Right lobe of liver (tissue), 6 donors: ENCODE measurements at regions not wholly inside any gene's neighbourhood (a gene's known extent, or its start where the extent isn't known, plus 50 kb on each side); places are given as distances from the start of the nearest gene placed in this dataset.

ENCODE experiments used
- ATAC-seq, 4 donors: fragments of 200-7000 bp; cut with Tn5 transposase; one replicate each; pipeline ENCODE4 v1.9.1; 2020; ENCODE audit warnings: mild to moderate bottlenecking in 4 of 4, moderate library complexity in 4 of 4
- DNase-seq, 3 donors: peaks; one replicate each; pipeline ENCODE4 v3.0.0-alpha.2; 2020
- H3K27ac ChIP-seq, 3 donors: fragments of 200-600 bp; one replicate each; pipeline ENCODE4 v1.8.0; 2022
- H3K27me3 ChIP-seq, 2 donors: fragments of 200-600 bp; one replicate each; pipeline ENCODE4 v1.8.0; 2022
- H3K36me3 ChIP-seq, 4 donors: fragments of 200-600 bp; sonication (generic) in 1 of 4; one replicate each; pipeline versions ENCODE4 v1.5.1 to v1.8.0; 2017 to 2022; ENCODE audit warnings: control low read depth in 1 of 4
- H3K4me1 ChIP-seq, 4 donors: fragments of 200-600 bp; sonication (generic) in 1 of 4; one replicate each; pipeline versions ENCODE4 v1.5.1 to v1.8.0; 2017 to 2022; ENCODE audit warnings: control low read depth in 1 of 4
- H3K4me3 ChIP-seq, 3 donors: fragments of 200-600 bp; one replicate each; pipeline ENCODE4 v1.8.0; 2022
- H3K9me3 ChIP-seq, 4 donors: fragments of 200-600 bp; sonication (generic) in 1 of 4; one replicate each; pipeline versions ENCODE4 v1.5.1 to v1.8.0; 2017 to 2022; ENCODE audit warnings: control low read depth in 1 of 4
- CTCF ChIP-seq, 4 donors: fragments of 200-600 bp in 3 of 4; fragments of 450-650 bp in 1 of 4; IDR thresholded peaks; one replicate each; pipeline versions ENCODE4 v1.5.1 to v1.8.0; 2016 to 2022; ENCODE audit warnings: antibody characterized with exemption in 4 of 4, mild to moderate bottlenecking in 2 of 4
- POLR2A ChIP-seq: fragments of 450-650 bp; IDR thresholded peaks from one replicate; pipeline ENCODE4 v1.6.1; 2017; ENCODE audit warnings: antibody characterized with exemption, mild to moderate bottlenecking
- whole genome bisulfite sequencing: methylation state at CpG from one replicate; pipeline ENCODE4 v1.1.6; 2018; ENCODE audit warnings: low coverage, low lambda C conversion rate; ENCODE audit not compliant: insufficient coverage; ENCODE audit errors: missing lambda C conversion rate; 5-methylcytosine and 5-hydroxymethylcytosine counted together
- intact Hi-C, 2 donors: fragments of 100-400 bp; cut with DNase I; formaldehyde crosslinking; loops; one replicate each; pipeline versions ENCODE4 v1.11.2 to v1.14.1; 2022
- donor health status: DM: no; HTN: yes; CAD: no.
- donor health status: DM: no; HTN: no; CAD: no.
- donor health status: DM: no; HTN: no; CAD: no.
- donor health status: DM: no; HTN: yes; CAD: no.
- donor health status: DM: no; HTN: yes; CAD: no.

GRCh38 chr1:213715182-213715581 lies 272.6 kb upstream of the PROX1 start:
- TF ChIP-seq CTCF (IDR thresholded peaks at IDR 0.05), result no peak
- no peak for TF ChIP-seq POLR2A
- H3K4me1 ChIP-seq, result no peaks in the 10 kb centered on the region
- no peaks in the 10 kb centered on the region for H3K27me3 ChIP-seq
- no peak overlapping the region for H3K4me3 ChIP-seq
- no CpG with 5 or more reads among the region's 1 CpG for WGBS
- no peaks in the 10 kb centered on the region for H3K36me3 ChIP-seq
- no peak for ATAC-seq
- H3K9me3 ChIP-seq, result no peaks in the 10 kb centered on the region
- intact Hi-C loops, result no loop called here
- H3K27ac ChIP-seq, result no peak overlapping the region
- DNase-seq, result no peak

GRCh38 chr1:213719462-213719861 lies 268.3 kb upstream of the PROX1 start:
- 75% methylated on average over 5 of the region's 5 CpGs for WGBS

GRCh38 chr1:213720032-213720431 lies 267.7 kb upstream of the PROX1 start:
- Histone ChIP-seq H3K4me3 (no peak overlapping the region), H3K27me3 (no peaks in the 10 kb centered on the region), H3K4me1 (peaks cover 0 to 5% (median 2%) of the 10 kb centered on the region in 4 donors), H3K36me3 (no peaks in the 10 kb centered on the region), H3K9me3 (no peaks in the 10 kb centered on the region), H3K27ac (no peak overlapping the region)
- WGBS, result 81% methylated on average over 5 of the region's 5 CpGs
- DNase-seq (no peak), ATAC-seq (no peak)
- intact Hi-C loops, result no loop called here
- TF ChIP-seq CTCF (IDR thresholded peaks at IDR 0.05), result no peak
- no peak for TF ChIP-seq POLR2A

More at GRCh38 chr1:213719462-213719861, 268.3 kb upstream of the PROX1 start:
- Histone ChIP-seq H3K27ac (no peak overlapping the region), H3K27me3 (no peaks in the 10 kb centered on the region), H3K4me3 (no peak overlapping the region), H3K36me3 (no peaks in the 10 kb centered on the region), H3K9me3 (no peaks in the 10 kb centered on the region), H3K4me1 (no peaks in the 10 kb centered on the region)
- no peak for ATAC-seq
- no peak for TF ChIP-seq CTCF (IDR thresholded peaks at IDR 0.05)
- no peak for TF ChIP-seq POLR2A
- intact Hi-C loops, result no loop called here
- no peak for DNase-seq

GRCh38 chr1:213723187-213723586 lies 264.6 kb upstream of the PROX1 start:
- no peak for TF ChIP-seq POLR2A
- no peak for TF ChIP-seq CTCF (IDR thresholded peaks at IDR 0.05)
- 83% methylated on average over 2 of the region's 2 CpGs for WGBS
- H3K36me3 ChIP-seq, result no peaks in the 10 kb centered on the region
- DNase-seq, result no peak
- H3K27me3 ChIP-seq, result no peaks in the 10 kb centered on the region
- ATAC-seq, result no peak
- no peak overlapping the region for H3K27ac ChIP-seq
- H3K4me1 ChIP-seq, result peaks cover 0 to 15% (median 5%) of the 10 kb centered on the region in 4 donors
- no peaks in the 10 kb centered on the region for H3K9me3 ChIP-seq
- intact Hi-C loops, result no loop called here
- H3K4me3 ChIP-seq, result no peak overlapping the region
